H1 (cell line): ENCODE measurements at regions not wholly inside any gene's neighbourhood (a gene's known extent, or its start where the extent isn't known, plus 50 kb on each side); places are given as distances from the start of the nearest gene placed in this dataset.

ENCODE experiments used
- CTCF ChIA-PET: fragments of 300-600 bp; sonication (Branson Sonifier 250); formaldehyde crosslinking; loops from one replicate; lab custom pipeline; 2021; ENCODE audit not compliant: partially characterized antibody; lab: Charles Lee
- POLR2A ChIA-PET: fragments of 300-600 bp; sonication (Branson Sonifier 250); formaldehyde crosslinking; loops from one replicate; lab custom pipeline; 2021; ENCODE audit warnings: inconsistent platforms; ENCODE audit not compliant: partially characterized antibody; lab: Charles Lee
- DNase-seq, 2 experiments: peaks; one replicate each; pipeline versions ENCODE4 v3.0.0 to v3.0.0-alpha.2; 2010 to 2022; ENCODE audit warnings: low spot score in 2 of 2, low read depth in 1 of 2, mixed read lengths in 1 of 2
- FAIRE-seq: peaks from 2 replicates; lab custom pipeline; 2011; peaks lifted over from hg19 to GRCh38; lab: Jason Lieb, UNC
- H2AFZ ChIP-seq: 2 replicates; pipeline ENCODE4 v1.8.1; 2012; ENCODE audit warnings: low read length, inconsistent platforms
- H2AK5ac ChIP-seq: 2 replicates; pipeline ENCODE4 v1.6.1; 2013; ENCODE audit warnings: low read depth, low read length
- H2BK120ac ChIP-seq: replicated peaks from 2 replicates; pipeline ENCODE3; 2013; ENCODE audit warnings: low read depth, low read length, inconsistent platforms
- H2BK12ac ChIP-seq: 2 replicates; pipeline ENCODE4 v1.6.1; 2013; ENCODE audit warnings: low read depth, low read length
- H2BK15ac ChIP-seq: 2 replicates; pipeline ENCODE4 v1.6.1; 2013; ENCODE audit warnings: low read length
- H2BK20ac ChIP-seq: 2 replicates; pipeline ENCODE4 v1.6.1; 2013; ENCODE audit warnings: low read length
- H2BK5ac ChIP-seq: 2 replicates; pipeline ENCODE4 v1.6.1; 2013; ENCODE audit warnings: low read depth, low read length
- H3K14ac ChIP-seq: 2 replicates; pipeline ENCODE4 v1.6.1; 2013; ENCODE audit warnings: inconsistent platforms; ENCODE audit not compliant: insufficient read length
- H3K18ac ChIP-seq: 2 replicates; pipeline ENCODE4 v1.6.1; 2013; ENCODE audit warnings: low read length; ENCODE audit errors: extremely low read depth
- H3K23ac ChIP-seq: 2 replicates; pipeline ENCODE4 v1.6.1; 2013; ENCODE audit warnings: inconsistent platforms; ENCODE audit not compliant: insufficient read length
- H3K23me2 ChIP-seq: 2 replicates; pipeline ENCODE4 v1.6.1; 2013; ENCODE audit warnings: low read depth, low read length
- H3K27ac ChIP-seq: 2 replicates; pipeline ENCODE4 v1.6.1; 2011; ENCODE audit warnings: low read depth, low read length, inconsistent platforms
- H3K27me3 ChIP-seq, 4 experiments: replicated peaks in 1 of 4; 1 replicate in 1 of 4; 2 replicates in 3 of 4; pipeline versions ENCODE4 v1.6.1 to v1.8.1; 2011 to 2013; ENCODE audit warnings: low read length in 3 of 4, mild to moderate bottlenecking in 3 of 4, inconsistent platforms in 2 of 4, mixed read lengths in 2 of 4, moderate library complexity in 1 of 4; ENCODE audit not compliant: control insufficient read depth in 3 of 4, insufficient read depth in 3 of 4; ENCODE audit errors: extremely low read depth in 1 of 4
- H3K36me3 ChIP-seq, 4 experiments: 2 replicates each; pipeline versions ENCODE4 v1.6.1 to v1.8.1; 2011 to 2013; ENCODE audit warnings: mild to moderate bottlenecking in 4 of 4, low read length in 3 of 4, moderate library complexity in 2 of 4, control low read depth in 1 of 4, inconsistent platforms in 1 of 4; ENCODE audit not compliant: insufficient read depth in 4 of 4, control insufficient read depth in 2 of 4
- H3K4ac ChIP-seq: replicated peaks from 2 replicates; pipeline ENCODE3; 2013; ENCODE audit warnings: low read length, low read depth, mixed read lengths, inconsistent platforms; ENCODE audit not compliant: insufficient read length
- H3K4me1 ChIP-seq, 4 experiments: replicated peaks in 1 of 4; 1 replicate in 1 of 4; 2 replicates in 3 of 4; pipeline versions ENCODE4 v1.6.1 to v1.8.1; 2011 to 2013; ENCODE audit warnings: low read length in 3 of 4, inconsistent platforms in 2 of 4, mixed read lengths in 1 of 4; ENCODE audit not compliant: insufficient read depth in 4 of 4, control insufficient read depth in 3 of 4
- H3K4me2 ChIP-seq, 2 experiments: 2 replicates each; pipeline versions ENCODE4 v1.6.1 to v1.8.1; 2011 to 2013; ENCODE audit warnings: low read depth in 2 of 2, low read length in 2 of 2, control low read depth in 1 of 2, inconsistent platforms in 1 of 2, mild to moderate bottlenecking in 1 of 2; ENCODE audit not compliant: insufficient read depth in 1 of 2
- H3K4me3 ChIP-seq, 4 experiments: fragments of 200-600, 300-600 bp in 1 of 4; sonication (generic), shearing (Covaris generic), sonication (Bioruptor Twin) in 1 of 4; 2 replicates each; pipeline versions ENCODE4 v1.5.1 to v1.8.1; 2011 to 2016; ENCODE audit warnings: low read length in 4 of 4, low read depth in 3 of 4, control low read depth in 2 of 4, inconsistent platforms in 2 of 4, mild to moderate bottlenecking in 2 of 4, mixed read lengths in 1 of 4, moderate library complexity in 1 of 4; ENCODE audit not compliant: insufficient read depth in 2 of 4; ENCODE audit errors: extremely low read depth in 1 of 4
- H3K56ac ChIP-seq: replicated peaks from 2 replicates; pipeline ENCODE3; 2013; ENCODE audit warnings: low read depth, mild to moderate bottlenecking, mixed read lengths, low read length, inconsistent platforms; ENCODE audit not compliant: insufficient read length
- H3K79me1 ChIP-seq: 2 replicates; pipeline ENCODE4 v1.6.1; 2013; ENCODE audit warnings: low read depth, low read length, control low read depth
- H3K79me2 ChIP-seq, 2 experiments: 2 replicates each; pipeline versions ENCODE4 v1.6.1 to v1.8.1; 2012 to 2013; ENCODE audit warnings: low read length in 2 of 2, mild to moderate bottlenecking in 2 of 2, inconsistent platforms in 1 of 2; ENCODE audit not compliant: insufficient read depth in 2 of 2, control insufficient read depth in 1 of 2
- H3K9ac ChIP-seq, 4 experiments: replicated peaks in 1 of 4; 1 replicate in 1 of 4; 2 replicates in 3 of 4; pipeline versions ENCODE4 v1.6.1 to v1.8.1; 2011 to 2013; ENCODE audit warnings: low read depth in 3 of 4, low read length in 3 of 4, control low read depth in 2 of 4, mild to moderate bottlenecking in 2 of 4, moderate library complexity in 2 of 4, inconsistent platforms in 1 of 4; ENCODE audit errors: extremely low read depth in 1 of 4
- H3K9me3 ChIP-seq, 2 experiments: 2 replicates each; pipeline versions ENCODE4 v1.6.1 to v1.8.1; 2012 to 2013; ENCODE audit warnings: mild to moderate bottlenecking in 2 of 2, moderate library complexity in 2 of 2, control low read depth in 1 of 2, inconsistent platforms in 1 of 2, low read depth in 1 of 2, low read length in 1 of 2, mixed read lengths in 1 of 2; ENCODE audit not compliant: insufficient read depth in 2 of 2
- H4K20me1 ChIP-seq, 2 experiments: replicated peaks in 1 of 2; 2 replicates each; pipeline versions ENCODE3 to v1.8.1; 2011 to 2013; ENCODE audit warnings: inconsistent platforms in 2 of 2, low read length in 2 of 2, mild to moderate bottlenecking in 1 of 2; ENCODE audit not compliant: insufficient read depth in 2 of 2, control insufficient read depth in 1 of 2
- H4K5ac ChIP-seq: 2 replicates; pipeline ENCODE4 v1.6.1; 2013; ENCODE audit warnings: low read length, low read depth, mixed read lengths, inconsistent platforms; ENCODE audit not compliant: insufficient read length
- H4K8ac ChIP-seq: 2 replicates; pipeline ENCODE4 v1.8.0; 2013; ENCODE audit warnings: mild to moderate bottlenecking, moderate library complexity, low read length, inconsistent platforms; ENCODE audit not compliant: insufficient read depth; ENCODE audit errors: extremely low read depth
- H4K91ac ChIP-seq: replicated peaks from 2 replicates; pipeline ENCODE3; 2013; ENCODE audit warnings: low read length, mixed read lengths, inconsistent platforms; ENCODE audit not compliant: insufficient read length
- FOSL1 ChIP-seq: IDR thresholded peaks from 2 replicates; pipeline ENCODE4 v1.6.1; 2011; ENCODE audit warnings: mild to moderate bottlenecking, low read depth, low read length, moderate library complexity; ENCODE audit not compliant: insufficient read depth
- NRF1 ChIP-seq: IDR thresholded peaks from 2 replicates; pipeline ENCODE4 v1.6.1; 2011; ENCODE audit warnings: mild to moderate bottlenecking, low read depth, low read length, improper control_type of control experiment
- PHF8 ChIP-seq: fragments of 200-600 bp; sonication (generic); conservative IDR thresholded peaks from 2 replicates; pipeline ENCODE4 v1.7.1; 2012; ENCODE audit warnings: low read depth, mild to moderate bottlenecking, inconsistent platforms, low read length, moderate library complexity
- SIRT6 ChIP-seq: IDR thresholded peaks from one replicate; pipeline ENCODE4 v1.7.1; 2012; ENCODE audit warnings: low read length, inconsistent platforms
- SUZ12 ChIP-seq: fragments of 200-600 bp; sonication (generic); IDR thresholded peaks from 2 replicates; pipeline ENCODE4 v1.6.1; 2012; ENCODE audit warnings: mild to moderate bottlenecking, inconsistent platforms, low read length, moderate library complexity, mixed read lengths
- TAF7 ChIP-seq: optimal IDR thresholded peaks from 2 replicates; pipeline ENCODE3; 2011; ENCODE audit warnings: low read depth, mild to moderate bottlenecking, inconsistent platforms, low read length, moderate library complexity, borderline replicate concordance
- ZNF274 ChIP-seq: IDR thresholded peaks from 2 replicates; pipeline ENCODE4 v1.7.0; 2012; ENCODE audit warnings: low read length, borderline replicate concordance; ENCODE audit errors: extremely low read depth
- WGBS, 2 experiments: shearing (Covaris generic) in 1 of 2; methylation state at CpG; one replicate each; pipeline versions ENCODE4 v1.1.6 to v1.1.7; 2013 to 2015; ENCODE audit warnings: low lambda C conversion rate in 2 of 2, mixed read lengths in 2 of 2, inconsistent platforms in 1 of 2, low coverage in 1 of 2, missing lambda C conversion rate in 1 of 2; ENCODE audit not compliant: insufficient replicate concordance in 2 of 2, insufficient coverage in 1 of 2, insufficient read length in 1 of 2; ENCODE audit errors: extremely low coverage in 1 of 2, missing lambda C conversion rate in 1 of 2; 5-methylcytosine and 5-hydroxymethylcytosine counted together

DNA sequence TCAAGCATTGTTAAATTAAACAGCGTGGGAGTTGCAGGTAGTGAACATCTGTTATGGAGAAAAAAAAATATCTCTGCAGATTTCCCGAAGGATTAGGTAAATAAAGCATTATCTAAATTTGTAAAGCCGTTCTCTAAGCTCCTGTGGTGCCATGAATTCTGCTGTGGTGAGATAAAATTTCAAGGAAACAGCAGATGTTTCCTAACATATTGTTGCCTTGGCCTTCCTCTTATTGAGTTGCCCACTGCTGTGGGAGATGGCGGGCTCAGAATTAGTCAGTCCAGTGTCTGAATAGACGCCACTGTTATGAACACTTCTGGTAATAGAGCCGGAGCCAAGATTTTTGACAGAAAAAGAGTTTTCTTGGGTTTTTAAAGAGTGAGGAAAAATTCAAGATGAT lies 82.6 kb upstream of the ELMO1 start:
- Histone ChIP-seq H2BK120ac (no peak overlapping the region), H3K9ac (no peak overlapping the region), H3K79me1 (no peaks in the 10 kb centered on the region), H2AK5ac (no peak overlapping the region), H3K9me3 (peaks cover 3 to 4% of the 10 kb centered on the region in 2 experiments; a peak in 2 of 4 replicates), H3K56ac (no peak overlapping the region), H3K4me3 (no peak overlapping the region), H2BK12ac (no peak overlapping the region), H2BK20ac (no peak overlapping the region), H4K5ac (no peak overlapping the region), H4K91ac (no peak overlapping the region), H2BK15ac (no peak overlapping the region), H3K4me1 (peaks cover 0 to 4% (median 0%) of the 10 kb centered on the region in 4 experiments; a peak in 3 of 7 replicates), H3K14ac (no peak overlapping the region), H2AFZ (no peak overlapping the region), H3K27me3 (no peaks in the 10 kb centered on the region), H3K79me2 (no peaks in the 10 kb centered on the region), H3K23ac (no peak overlapping the region), H4K8ac (no peak overlapping the region), H3K27ac (no peak overlapping the region), H3K4ac (no peak overlapping the region), H4K20me1 (no peaks in the 10 kb centered on the region), H3K36me3 (no peaks in the 10 kb centered on the region), H3K23me2 (no peaks in the 10 kb centered on the region), H2BK5ac (no peak overlapping the region), H3K4me2 (no peak overlapping the region), H3K18ac (no peak overlapping the region)
- CTCF ChIA-PET: interaction anchor here (1.1 to 3.2 kb wide), 4 partner anchors 14 to 247 kb away, joined by 4 to 11 read pairs (median 6); no protein-coding TSS in a partner anchor
- FAIRE-seq (no peak), DNase-seq (no peak)
- TF ChIP-seq FOSL1 (no peak), SIRT6 (no peak), PHF8 (no peak), NRF1 (no peak), SUZ12 (no peak), TAF7 (no peak), ZNF274 (no peak)
- 89% methylated on average over 6 of the region's 6 CpGs; no CpG with 5 or more reads in 1 of the 2 experiments for WGBS, 2 experiments
- POLR2A ChIA-PET: no interaction called here
